ENCODE measurements at regions not wholly inside any gene's neighbourhood (a gene's known extent, or its start where the extent isn't known, plus 50 kb on each side); places are given as distances from the start of the nearest gene placed in this dataset.

GRCh38 chr6:21348504-21349195 is 244.9 kb upstream of the SOX4 start:
- no peak for TF ChIP-seq ZNF274 (IDR thresholded peaks at IDR 0.05; ENCODE audit: low read depth, low read length)
- no peak overlapping the region for H3K4me3 ChIP-seq (ENCODE audit: low read length)

DNA sequence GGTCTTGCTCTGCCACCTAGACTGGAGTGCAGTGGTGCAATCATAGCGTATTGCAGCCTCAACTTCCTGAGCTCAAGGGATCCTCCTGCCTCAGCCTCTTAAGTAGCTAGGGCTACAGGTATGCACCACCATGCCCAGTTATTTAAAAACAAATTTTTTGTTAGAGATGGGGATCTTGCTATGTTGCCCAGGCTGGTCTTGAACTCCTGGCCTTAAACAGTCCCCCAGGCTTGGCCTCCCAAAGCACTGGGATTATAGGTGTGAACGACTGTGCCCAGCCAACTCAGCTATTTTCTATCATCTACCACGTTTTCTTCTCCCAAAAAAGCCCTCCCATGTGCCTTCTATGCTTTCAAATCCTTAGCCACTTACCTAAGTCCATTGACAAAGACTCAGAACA is 243.7 kb upstream of the SOX4 start:
- no peak overlapping the region for H3K4me3 ChIP-seq (ENCODE audit: low read length)
- TF ChIP-seq ZNF274 (IDR thresholded peaks at IDR 0.05; ENCODE audit: low read depth, low read length): no peak

- no peak overlapping the region for H3K4me3 ChIP-seq (ENCODE audit: low read length)
- TF ChIP-seq ZNF274 (IDR thresholded peaks at IDR 0.05; ENCODE audit: low read depth, low read length): no peak
Observed at GRCh38 chr6:21350926-21351325, 242.6 kb upstream of the SOX4 start.

GRCh38 chr6:21352131-21352530 is 241.4 kb upstream of the SOX4 start:
- TF ChIP-seq ZNF274 (IDR thresholded peaks at IDR 0.05; ENCODE audit: low read depth, low read length): no peak
- H3K4me3 ChIP-seq (ENCODE audit: low read length): no peak overlapping the region

DNA sequence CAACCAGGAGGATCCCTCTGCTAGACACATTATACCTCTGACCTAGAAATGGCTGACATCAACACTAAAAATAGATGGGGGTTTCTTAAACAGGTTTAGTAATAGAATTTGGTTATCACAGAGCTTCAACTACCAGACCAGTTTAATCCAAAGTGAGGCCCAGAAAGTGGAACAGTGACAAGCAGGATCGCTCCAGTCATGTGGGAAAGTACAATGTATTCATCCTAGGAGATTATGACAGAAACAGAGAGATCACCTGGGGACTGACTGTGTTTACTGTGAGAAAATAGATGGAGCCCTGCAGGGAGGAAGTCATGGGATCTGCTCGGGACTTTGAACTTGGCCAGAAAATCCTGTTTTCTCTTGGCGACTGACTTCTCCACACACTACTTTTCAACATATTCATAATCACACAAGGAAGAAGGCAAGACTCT is 238.7 kb upstream of the SOX4 start:
- H3K4me3 ChIP-seq (ENCODE audit: low read length): no peak overlapping the region
- no peak for TF ChIP-seq ZNF274 (IDR thresholded peaks at IDR 0.05; ENCODE audit: low read depth, low read length)

GRCh38 chr6:21355638-21356037 is 237.9 kb upstream of the SOX4 start:
- H3K4me3 ChIP-seq (ENCODE audit: low read length): no peak overlapping the region
- no peak for TF ChIP-seq ZNF274 (IDR thresholded peaks at IDR 0.05; ENCODE audit: low read depth, low read length)

GRCh38 chr6:21357262-21357661 is 236.3 kb upstream of the SOX4 start:
- H3K4me3 ChIP-seq (ENCODE audit: low read length): no peak overlapping the region
- no peak for TF ChIP-seq ZNF274 (IDR thresholded peaks at IDR 0.05; ENCODE audit: low read depth, low read length)

DNA sequence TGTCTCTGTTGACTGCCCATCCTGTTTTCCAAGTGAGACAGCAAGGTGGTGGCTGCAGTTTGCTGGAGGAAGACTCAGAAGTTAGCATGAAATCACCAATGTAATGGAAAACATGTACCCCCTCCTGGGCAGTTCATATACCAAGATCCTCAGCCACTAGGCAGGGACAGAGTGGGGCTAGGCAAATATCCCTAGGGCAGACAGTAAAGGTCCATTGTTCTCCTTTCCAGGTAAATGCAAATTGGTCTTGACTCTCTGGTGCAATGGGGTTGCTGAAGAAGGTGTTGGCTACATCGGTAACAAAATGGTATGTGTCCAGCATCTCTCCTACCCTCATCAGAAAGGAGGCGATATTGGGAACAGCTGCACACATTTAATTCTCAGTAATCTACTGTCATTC is 233.6 kb upstream of the SOX4 start:
- TF ChIP-seq ZNF274 (IDR thresholded peaks at IDR 0.05; ENCODE audit: low read depth, low read length): no peak
- H3K4me3 ChIP-seq (ENCODE audit: low read length): no peak overlapping the region

GRCh38 chr6:21360336-21360735 is 233.2 kb upstream of the SOX4 start:
- no peak overlapping the region for H3K4me3 ChIP-seq (ENCODE audit: low read length)
- TF ChIP-seq ZNF274 (IDR thresholded peaks at IDR 0.05; ENCODE audit: low read depth, low read length): no peak

DNA sequence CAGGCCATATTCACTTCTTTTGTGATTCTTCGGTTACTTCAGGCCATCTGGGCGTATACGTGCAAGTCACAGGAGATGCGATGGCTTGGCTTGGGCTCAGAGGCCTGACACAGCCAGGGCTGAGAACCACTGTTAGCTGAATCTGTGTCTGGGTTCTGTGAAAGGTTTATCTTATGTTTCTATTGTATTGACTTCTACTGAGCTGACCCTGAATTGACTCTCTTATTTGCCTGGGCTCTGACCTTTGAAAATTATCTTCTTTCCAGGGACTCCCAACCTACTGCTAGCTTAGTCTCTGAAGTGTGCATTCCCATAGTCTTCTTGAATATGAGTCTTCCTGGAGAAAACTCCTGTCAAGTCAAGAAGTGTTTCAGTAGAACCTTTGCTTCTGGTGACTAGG is 226.4 kb upstream of the SOX4 start:
- no peak overlapping the region for H3K4me3 ChIP-seq (ENCODE audit: low read length)
- TF ChIP-seq ZNF274 (IDR thresholded peaks at IDR 0.05; ENCODE audit: low read depth, low read length): no peak

DNA sequence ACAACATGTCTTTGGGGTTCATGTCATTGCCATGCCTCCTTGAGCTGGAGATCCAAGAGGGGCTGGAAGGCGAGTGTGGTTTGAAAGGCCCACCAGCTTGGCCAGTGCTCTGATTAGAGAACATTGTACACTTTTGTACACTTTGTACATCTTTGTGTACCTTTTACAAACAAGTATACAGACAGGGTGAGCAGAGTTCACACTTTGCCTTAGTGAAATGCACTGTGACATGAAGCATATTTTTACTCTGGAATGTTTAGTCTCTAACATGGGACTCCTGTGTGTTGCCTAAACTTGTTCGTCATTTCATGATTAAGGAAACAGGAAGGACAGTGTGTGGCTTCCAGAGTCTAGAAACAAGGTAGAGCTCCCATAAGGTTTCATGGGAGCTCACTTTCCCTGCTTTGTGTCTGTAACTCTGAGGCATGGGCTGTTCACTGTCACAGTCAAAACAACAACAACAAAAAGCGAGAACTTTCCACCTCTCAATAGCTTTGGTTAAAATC is 225.8 kb upstream of the SOX4 start:
- no peak overlapping the region for H3K4me3 ChIP-seq (ENCODE audit: low read length)
- no peak for TF ChIP-seq ZNF274 (IDR thresholded peaks at IDR 0.05; ENCODE audit: low read depth, low read length)

GRCh38 chr6:21371061-21371460 is 222.5 kb upstream of the SOX4 start:
- TF ChIP-seq ZNF274 (IDR thresholded peaks at IDR 0.05; ENCODE audit: low read depth, low read length): no peak

DNA sequence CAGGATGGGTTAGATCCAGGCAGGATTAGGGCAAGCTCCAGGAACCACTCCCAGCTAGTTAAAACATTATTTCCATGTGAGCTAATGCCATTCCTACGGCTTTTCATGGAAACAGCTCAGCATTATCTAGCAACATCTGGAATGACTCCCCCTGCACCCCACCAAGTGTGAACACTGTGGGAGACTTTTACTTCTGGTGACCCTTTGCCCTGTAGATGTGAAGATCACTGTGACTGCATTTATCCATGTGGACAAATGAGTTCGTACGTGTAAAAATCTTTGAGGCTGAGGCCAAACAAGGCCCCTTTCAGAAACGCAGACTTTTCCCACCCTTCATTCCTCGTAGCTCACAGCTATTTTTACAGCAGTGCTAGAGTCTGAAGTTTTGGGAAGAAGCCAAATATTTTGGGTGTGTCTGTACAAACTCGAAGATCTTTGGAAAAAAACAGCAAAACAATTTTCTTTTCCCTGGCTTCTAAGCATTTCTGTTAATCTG is 221.8 kb upstream of the SOX4 start:
- no peak overlapping the region for H3K4me3 ChIP-seq (ENCODE audit: low read length)
- no peak for TF ChIP-seq ZNF274 (IDR thresholded peaks at IDR 0.05; ENCODE audit: low read depth, low read length)

More at GRCh38 chr6:21371061-21371460, 222.5 kb upstream of the SOX4 start:
- no peak overlapping the region for H3K4me3 ChIP-seq (ENCODE audit: low read length)

DNA sequence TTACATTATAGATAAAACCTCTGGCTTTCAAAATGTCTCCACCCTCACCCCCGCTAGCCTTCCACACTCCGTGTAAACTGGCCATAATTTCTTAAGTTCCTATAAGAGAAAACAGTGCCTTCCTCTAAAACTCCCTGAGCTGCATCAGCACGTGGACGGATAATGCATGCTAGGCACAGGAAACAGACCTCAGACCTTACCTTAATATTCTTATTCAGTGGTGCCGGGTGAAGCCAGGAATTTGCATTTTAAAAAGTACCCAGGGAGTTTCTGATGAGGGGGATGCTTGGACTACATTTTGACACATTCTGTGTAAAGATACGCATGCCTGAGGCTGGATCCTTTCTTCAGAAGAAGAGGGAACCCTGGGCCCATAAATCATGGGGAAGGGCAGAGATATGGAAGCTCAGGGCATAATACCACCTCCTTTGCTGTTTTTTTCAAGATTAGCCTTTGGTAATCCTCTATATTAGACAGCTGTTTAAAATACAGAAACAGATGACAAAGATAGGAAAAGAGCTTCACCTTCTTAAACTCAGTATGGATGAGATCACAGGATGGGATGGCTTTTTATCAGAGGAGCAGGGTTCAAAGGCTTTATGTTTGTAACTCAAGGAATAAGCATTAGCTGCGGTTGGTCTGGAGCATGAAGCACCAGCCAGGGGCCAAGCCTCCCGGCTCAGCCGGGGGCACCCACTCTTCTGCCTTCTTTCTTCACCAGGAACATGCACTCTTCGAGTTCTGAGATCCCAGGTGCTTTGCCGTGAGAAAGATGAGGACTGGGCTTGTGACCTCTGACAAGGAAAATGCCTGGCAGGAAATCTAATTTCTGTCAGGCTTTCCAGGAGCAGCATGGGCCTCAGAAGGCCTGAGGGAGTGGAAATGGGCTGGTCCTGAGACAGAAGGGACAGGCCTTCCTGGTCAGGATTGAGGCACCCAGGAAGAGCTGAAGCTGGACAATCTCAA is 218.1 kb upstream of the SOX4 start:
- no peak for TF ChIP-seq ZNF274 (IDR thresholded peaks at IDR 0.05; ENCODE audit: low read depth, low read length)

GRCh38 chr6:21377356-21377755 is 216.2 kb upstream of the SOX4 start:
- TF ChIP-seq ZNF274 (IDR thresholded peaks at IDR 0.05; ENCODE audit: low read depth, low read length): no peak
- no peak overlapping the region for H3K4me3 ChIP-seq (ENCODE audit: low read length)

More for the DNA sequence above, 218.1 kb upstream of the SOX4 start:
- H3K4me3 ChIP-seq (ENCODE audit: low read length): no peak overlapping the region
